Esophagus squamous epithelium (tissue), 4 donors: ENCODE measurements at regions not wholly inside any gene's neighbourhood (a gene's known extent, or its start where the extent isn't known, plus 50 kb on each side); places are given as distances from the start of the nearest gene placed in this dataset.

Experiments
- CTCF ChIP-seq, 6 experiments: fragments of 450-650 bp in 4 of 6; fragments of 200-600 bp in 2 of 6; sonication (generic) in 2 of 6; IDR thresholded peaks; one replicate each; pipeline ENCODE4 v1.5.1; 2016 to 2019; ENCODE audit warnings: antibody characterized with exemption in 6 of 6, mild to moderate bottlenecking in 4 of 6, moderate library complexity in 4 of 6
- POLR2A ChIP-seq, 4 donors: fragments of 450-650 bp; IDR thresholded peaks; one replicate each; pipeline ENCODE4 v1.6.1; 2017; ENCODE audit warnings: antibody characterized with exemption in 4 of 4, mild to moderate bottlenecking in 4 of 4, moderate library complexity in 3 of 4

- TF ChIP-seq CTCF (IDR thresholded peaks at IDR 0.05), result no peak
- TF ChIP-seq POLR2A (IDR thresholded peaks at IDR 0.05), result no peak
Observed at GRCh38 chr3:6228958-6229683, 631.8 kb upstream of the GRM7 start.
